ENCODE measurements at regions not wholly inside any gene's neighbourhood (a gene's known extent, or its start where the extent isn't known, plus 50 kb on each side); places are given as distances from the start of the nearest gene placed in this dataset.

GRCh38 chr5:107147589-107147988, 523.1 kb downstream of the EFNA5 start:
- TF ChIP-seq CTCF (conservative IDR thresholded peaks at IDR 0.05 in 1 of 2, IDR thresholded peaks at IDR 0.05 in 1 of 2; ENCODE audit: extremely low read depth in 1 of 2, insufficient read depth in 1 of 2, low read depth in 1 of 2, low read length in 2 of 2) (no peak), EZH2 (IDR thresholded peaks at IDR 0.05; ENCODE audit: borderline replicate concordance, low read length) (no peak)

Data from mammary epithelial cell (primary cell).